ENCODE measurements at regions not wholly inside any gene's neighbourhood (a gene's known extent, or its start where the extent isn't known, plus 50 kb on each side); places are given as distances from the start of the nearest gene placed in this dataset.

DNA sequence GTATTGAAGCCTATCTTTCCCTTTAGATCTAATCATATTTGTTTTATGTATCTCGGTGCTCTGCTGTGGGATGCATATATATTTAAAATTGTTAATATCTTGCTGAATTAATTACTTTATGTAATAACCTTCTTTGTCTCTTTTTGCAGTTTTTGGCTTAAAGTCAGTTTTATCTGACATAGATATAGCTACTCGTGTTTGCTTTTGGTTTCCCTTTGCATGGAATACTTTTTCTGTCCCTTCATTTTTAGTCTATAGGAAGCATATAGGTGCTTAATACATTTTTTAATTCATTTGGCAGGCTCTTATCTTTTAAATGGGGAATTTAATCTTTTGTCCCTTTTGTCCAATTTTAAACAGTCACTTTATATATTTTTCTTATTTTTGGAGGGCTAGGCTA is 360.6 kb upstream of the PRR16 start:
- H3K36me3 Mint-ChIP-seq (ENCODE audit: unreplicated experiment) = no peaks in the 10 kb centered on the region
- H3K4me1 Mint-ChIP-seq (ENCODE audit: unreplicated experiment) = no peaks in the 10 kb centered on the region
- DNase-seq (ENCODE audit: extremely low spot score, unreplicated experiment) = no peak
- H3K9me3 Mint-ChIP-seq (ENCODE audit: unreplicated experiment) = no peaks in the 10 kb centered on the region
- H3K27ac Mint-ChIP-seq (ENCODE audit: unreplicated experiment) = no peak overlapping the region
- H3K4me3 Mint-ChIP-seq (ENCODE audit: unreplicated experiment) = no peak overlapping the region
- peaks cover 67% of the 10 kb centered on the region for H3K27me3 Mint-ChIP-seq (ENCODE audit: unreplicated experiment)
- TF ChIP-seq CTCF (IDR thresholded peaks at IDR 0.05) = no peak

- Mint-ChIP-seq H3K27me3 (ENCODE audit: unreplicated experiment) (peaks cover 47% of the 10 kb centered on the region), H3K4me3 (ENCODE audit: unreplicated experiment) (no peak overlapping the region), H3K9me3 (ENCODE audit: unreplicated experiment) (no peaks in the 10 kb centered on the region), H3K27ac (ENCODE audit: unreplicated experiment) (no peak overlapping the region), H3K4me1 (ENCODE audit: unreplicated experiment) (no peaks in the 10 kb centered on the region), H3K36me3 (ENCODE audit: unreplicated experiment) (no peaks in the 10 kb centered on the region)
- TF ChIP-seq CTCF (IDR thresholded peaks at IDR 0.05) = no peak
- DNase-seq (ENCODE audit: extremely low spot score, unreplicated experiment) = no peak
Measured at GRCh38 chr5:120106912-120107525, 357.1 kb upstream of the PRR16 start.

DNA sequence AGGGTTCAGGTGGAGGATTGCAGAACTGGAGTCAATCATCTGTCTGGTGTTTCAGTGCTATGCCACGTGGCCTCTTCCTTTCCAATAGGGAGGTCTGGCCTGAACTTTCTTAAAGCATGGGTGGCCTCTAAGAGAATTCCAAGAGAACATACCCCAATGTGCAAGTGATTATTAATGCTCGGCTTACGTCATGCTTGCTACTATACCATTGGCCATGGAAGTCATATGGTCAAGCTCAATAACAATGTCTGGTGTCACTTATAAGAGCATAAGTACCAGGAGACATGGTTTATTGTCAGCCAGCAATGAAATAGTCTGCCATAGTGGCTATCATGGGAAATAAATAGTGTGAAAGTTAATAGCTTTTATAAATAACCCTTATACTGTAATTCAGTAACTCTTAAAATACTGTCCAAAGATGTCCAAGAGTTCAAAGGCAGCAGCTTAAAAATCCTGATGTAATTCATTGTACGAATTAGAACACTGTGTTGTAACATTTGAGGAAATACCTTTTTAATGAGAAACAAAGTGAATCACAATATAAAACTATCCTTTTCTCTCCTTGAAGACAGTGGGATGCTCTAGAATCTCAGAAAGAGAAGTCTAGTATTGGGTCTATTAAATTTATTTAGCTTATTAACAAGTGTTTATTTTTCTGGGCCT is 355.4 kb upstream of the PRR16 start:
- no peak for DNase-seq (ENCODE audit: extremely low spot score, unreplicated experiment)
- H3K36me3 Mint-ChIP-seq (ENCODE audit: unreplicated experiment) = no peaks in the 10 kb centered on the region
- no peaks in the 10 kb centered on the region for H3K9me3 Mint-ChIP-seq (ENCODE audit: unreplicated experiment)
- H3K4me1 Mint-ChIP-seq (ENCODE audit: unreplicated experiment) = no peaks in the 10 kb centered on the region
- H3K27ac Mint-ChIP-seq (ENCODE audit: unreplicated experiment) = no peak overlapping the region
- H3K4me3 Mint-ChIP-seq (ENCODE audit: unreplicated experiment) = no peak overlapping the region
- TF ChIP-seq CTCF (IDR thresholded peaks at IDR 0.05) = no peak
- peaks cover 33% of the 10 kb centered on the region for H3K27me3 Mint-ChIP-seq (ENCODE audit: unreplicated experiment)

DNA sequence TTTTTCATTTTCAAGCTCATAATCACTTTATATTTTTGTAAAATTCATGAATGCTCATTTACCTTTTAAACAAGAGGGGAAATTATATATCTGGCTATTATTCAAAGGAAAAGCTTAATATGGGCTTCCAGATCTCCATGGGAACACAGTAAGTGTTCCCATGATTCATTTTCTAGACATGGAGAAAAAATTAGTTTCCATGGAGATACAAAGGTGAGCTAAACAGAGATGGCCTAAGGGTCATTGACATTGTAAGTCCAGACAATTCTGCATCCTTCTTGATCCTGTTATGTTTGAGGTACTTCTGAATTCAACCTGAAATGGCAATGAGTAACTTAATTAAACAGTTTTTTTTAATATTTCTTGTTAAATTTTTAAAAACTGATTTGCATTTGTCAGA is 341.4 kb upstream of the PRR16 start:
- H3K27me3 Mint-ChIP-seq (ENCODE audit: unreplicated experiment) = peaks cover 33% of the 10 kb centered on the region
- DNase-seq (ENCODE audit: extremely low spot score, unreplicated experiment) = no peak
- no peaks in the 10 kb centered on the region for H3K36me3 Mint-ChIP-seq (ENCODE audit: unreplicated experiment)
- H3K27ac Mint-ChIP-seq (ENCODE audit: unreplicated experiment) = no peak overlapping the region
- H3K9me3 Mint-ChIP-seq (ENCODE audit: unreplicated experiment) = peaks cover 6% of the 10 kb centered on the region
- no peaks in the 10 kb centered on the region for H3K4me1 Mint-ChIP-seq (ENCODE audit: unreplicated experiment)
- H3K4me3 Mint-ChIP-seq (ENCODE audit: unreplicated experiment) = no peak overlapping the region
- TF ChIP-seq CTCF (IDR thresholded peaks at IDR 0.05) = no peak

- DNase-seq (ENCODE audit: extremely low spot score, unreplicated experiment) = no peak
- H3K36me3 Mint-ChIP-seq (ENCODE audit: unreplicated experiment) = no peaks in the 10 kb centered on the region
- TF ChIP-seq CTCF (IDR thresholded peaks at IDR 0.05) = no peak
Measured at GRCh38 chr5:120124031-120124430, 340.1 kb upstream of the PRR16 start.

More at GRCh38 chr5:120124031-120124430, 340.1 kb upstream of the PRR16 start:
- H3K27me3 Mint-ChIP-seq (ENCODE audit: unreplicated experiment) = peaks cover 28% of the 10 kb centered on the region
- no peaks in the 10 kb centered on the region for H3K9me3 Mint-ChIP-seq (ENCODE audit: unreplicated experiment)
- H3K4me3 Mint-ChIP-seq (ENCODE audit: unreplicated experiment) = no peak overlapping the region
- no peak overlapping the region for H3K27ac Mint-ChIP-seq (ENCODE audit: unreplicated experiment)
- H3K4me1 Mint-ChIP-seq (ENCODE audit: unreplicated experiment) = no peaks in the 10 kb centered on the region

Measured in osteocyte (in vitro differentiated cells).